ENCODE measurements at regions not wholly inside any gene's neighbourhood (a gene's known extent, or its start where the extent isn't known, plus 50 kb on each side); places are given as distances from the start of the nearest gene placed in this dataset.
"Not testable (repeated sequence)": the region's sequence is repeated elsewhere in the genome, so short reads cannot be mapped to it uniquely, and the experiment has no call there.

DNA sequence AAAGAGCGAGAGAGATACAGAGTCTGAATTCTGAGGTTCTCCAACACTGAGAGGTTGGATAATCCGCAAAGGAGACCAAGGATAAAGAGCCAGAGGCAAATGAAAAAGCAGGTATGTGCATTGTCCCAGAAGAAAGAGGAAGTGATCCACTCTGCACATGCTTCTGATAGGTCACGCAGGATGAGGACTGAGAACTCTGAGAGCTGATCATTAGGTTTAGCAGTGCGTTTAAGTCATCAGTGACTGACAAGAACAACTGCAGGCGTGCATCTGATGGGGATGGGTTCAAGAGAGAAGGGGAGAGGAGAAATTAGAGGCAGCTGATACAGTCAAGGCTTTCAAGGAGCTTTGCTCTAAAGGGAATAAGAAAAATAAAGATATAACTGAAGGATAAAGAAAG is 301.2 kb upstream of the SGK1 start:
- intact Hi-C loops (cut with micrococcal nuclease): no loop called here

DNA sequence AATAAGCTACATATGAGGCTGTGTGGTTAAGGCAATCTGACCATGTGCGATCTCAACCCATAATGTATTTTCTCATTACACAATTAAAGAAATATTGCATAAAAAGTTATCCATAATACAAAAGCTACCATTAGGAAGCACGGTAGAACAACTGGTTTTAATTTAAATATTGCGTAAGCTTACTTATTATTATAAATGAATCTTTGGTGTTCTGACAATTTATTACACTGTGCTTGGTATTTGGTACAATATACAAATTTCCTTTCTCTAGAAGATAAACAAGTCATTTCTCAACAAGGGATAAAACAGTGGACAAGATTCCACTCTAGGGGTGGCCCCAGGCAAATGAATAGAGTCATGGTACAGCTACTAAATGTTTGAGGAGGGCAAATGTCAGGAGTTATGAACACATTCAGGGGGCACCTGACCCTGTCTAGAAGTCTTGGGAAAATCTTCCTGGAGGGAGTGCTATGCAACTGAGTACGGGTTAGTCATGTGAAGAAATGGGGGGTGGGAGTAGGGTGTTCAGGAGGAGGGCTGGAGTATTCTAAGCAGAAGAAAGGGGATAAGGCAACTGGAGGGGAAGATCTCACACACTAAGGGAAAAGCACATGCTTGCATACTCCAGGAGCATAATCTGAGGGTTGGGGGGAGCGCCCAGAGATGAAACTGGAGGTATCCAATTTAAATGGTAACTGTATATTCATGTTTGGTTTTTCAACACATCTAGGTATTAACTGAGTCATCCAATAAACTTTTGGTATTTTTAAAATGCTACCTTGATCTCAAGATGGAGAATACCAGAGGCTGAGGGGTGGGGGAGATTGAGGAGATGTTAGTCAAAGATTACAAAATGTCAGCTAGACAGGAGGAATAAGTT is 296.9 kb upstream of the SGK1 start:
- intact Hi-C loops (cut with micrococcal nuclease): no loop called here

DNA sequence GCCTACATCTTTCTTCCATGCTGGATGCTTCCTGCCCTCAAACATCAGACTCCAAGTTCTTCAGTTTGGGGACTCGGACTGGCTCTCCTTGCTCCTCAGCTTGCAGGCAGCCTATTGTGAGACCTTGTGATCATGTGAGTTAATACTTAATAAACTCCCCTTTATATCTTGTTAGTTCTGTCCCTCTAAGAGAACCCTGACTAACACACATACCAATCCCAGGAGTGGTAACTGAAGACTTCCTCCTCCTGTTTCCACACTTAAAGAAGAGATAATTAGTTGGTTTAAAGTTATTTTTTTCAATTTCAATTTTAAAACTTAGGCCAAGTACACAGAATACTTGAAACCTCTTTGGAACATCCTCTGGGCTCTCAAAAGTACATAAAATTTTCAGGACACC is 294.2 kb upstream of the SGK1 start:
- intact Hi-C loops (cut with micrococcal nuclease): not testable (repeated sequence)

- intact Hi-C loops (cut with micrococcal nuclease): no loop called here
Measured at GRCh38 chr6:134610411-134610810, 292.5 kb upstream of the SGK1 start.

GRCh38 chr6:134609716-134610261 is 291.9 kb upstream of the SGK1 start:
- intact Hi-C loops (cut with micrococcal nuclease): no loop called here

GRCh38 chr6:134607411-134607810 is 289.5 kb upstream of the SGK1 start:
- intact Hi-C loops (cut with micrococcal nuclease): no loop called here

DNA sequence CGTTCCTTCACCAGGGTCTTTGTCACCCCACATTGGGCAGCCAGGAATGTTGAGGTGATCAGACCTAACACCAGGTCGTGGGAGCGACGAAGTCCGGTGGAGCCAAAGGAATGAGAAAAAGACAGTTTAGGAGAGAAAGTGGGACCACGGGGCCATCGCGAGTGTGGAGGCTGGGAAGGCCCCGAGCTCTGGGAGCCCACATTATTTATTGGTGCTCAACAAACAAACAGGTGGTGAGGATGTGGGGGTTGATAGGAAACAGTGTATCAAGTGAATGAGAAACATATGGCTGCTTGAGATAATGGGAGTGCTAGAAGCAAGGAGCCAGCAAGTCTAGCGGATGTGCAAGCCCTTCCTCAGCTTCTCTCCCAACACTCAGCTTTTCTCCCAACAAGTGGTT is 287.1 kb upstream of the SGK1 start:
- intact Hi-C loops (cut with micrococcal nuclease): no loop called here

- intact Hi-C loops (cut with micrococcal nuclease): no loop called here
Measured at GRCh38 chr6:134604014-134604676, 286.2 kb upstream of the SGK1 start.

DNA sequence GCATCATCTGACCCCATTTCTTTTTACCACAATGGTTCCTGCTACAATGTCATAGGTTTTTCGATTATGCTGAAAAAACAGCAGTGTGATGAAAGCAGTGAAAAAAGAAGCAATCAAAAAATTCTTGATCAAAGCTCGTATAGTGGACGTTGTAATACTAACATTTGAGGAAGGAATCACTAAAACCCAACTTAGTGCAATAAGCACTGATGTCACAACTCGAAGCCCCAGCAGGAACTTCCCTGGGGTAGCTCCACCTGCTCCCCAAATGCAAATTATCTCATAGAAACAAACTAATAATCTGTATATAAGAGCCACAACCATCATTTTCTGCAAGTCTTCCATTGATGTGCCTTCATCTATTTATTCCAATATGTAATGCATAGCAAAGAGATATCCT is 285.6 kb upstream of the SGK1 start:
- intact Hi-C loops (cut with micrococcal nuclease): no loop called here

DNA sequence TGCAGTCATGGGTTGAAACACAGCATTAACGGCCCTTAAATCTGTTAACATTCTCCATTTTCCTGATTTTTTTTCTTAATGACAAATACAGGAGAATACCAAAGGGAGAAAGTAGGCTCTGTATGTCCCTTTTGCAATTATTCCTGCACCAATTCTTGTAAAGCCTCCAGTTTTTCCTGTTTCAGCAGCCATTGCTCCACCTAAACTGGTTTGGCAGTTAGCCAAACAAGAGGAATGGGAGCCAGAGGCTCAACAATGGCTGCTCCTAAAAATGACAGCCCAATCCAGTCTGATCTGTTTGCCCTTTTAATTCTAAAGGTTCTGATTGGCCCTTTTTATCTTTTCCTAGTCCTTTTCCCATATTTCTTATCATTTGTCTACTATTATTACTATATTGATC is 284.2 kb upstream of the SGK1 start:
- intact Hi-C loops (cut with micrococcal nuclease): no loop called here

DNA sequence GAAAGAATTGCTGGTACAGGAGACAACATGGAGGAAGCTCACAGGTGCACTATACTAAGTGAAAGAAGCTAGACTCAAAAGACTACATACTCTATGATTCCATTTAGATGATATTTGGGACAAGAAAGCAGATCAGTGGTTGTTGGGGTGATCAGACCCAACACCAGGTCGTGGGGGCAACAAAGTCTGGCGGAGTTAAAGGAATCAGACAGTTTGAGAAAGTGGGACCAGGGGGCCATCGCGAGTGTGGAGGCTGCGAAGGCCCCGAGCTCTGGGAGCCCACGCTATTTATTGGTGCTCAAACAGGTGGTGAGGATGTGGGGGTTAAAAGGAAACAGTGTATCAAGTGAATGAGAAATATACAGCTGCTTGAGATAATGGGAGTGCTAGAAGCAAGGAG is 282.8 kb upstream of the SGK1 start:
- intact Hi-C loops (cut with micrococcal nuclease): no loop called here

DNA sequence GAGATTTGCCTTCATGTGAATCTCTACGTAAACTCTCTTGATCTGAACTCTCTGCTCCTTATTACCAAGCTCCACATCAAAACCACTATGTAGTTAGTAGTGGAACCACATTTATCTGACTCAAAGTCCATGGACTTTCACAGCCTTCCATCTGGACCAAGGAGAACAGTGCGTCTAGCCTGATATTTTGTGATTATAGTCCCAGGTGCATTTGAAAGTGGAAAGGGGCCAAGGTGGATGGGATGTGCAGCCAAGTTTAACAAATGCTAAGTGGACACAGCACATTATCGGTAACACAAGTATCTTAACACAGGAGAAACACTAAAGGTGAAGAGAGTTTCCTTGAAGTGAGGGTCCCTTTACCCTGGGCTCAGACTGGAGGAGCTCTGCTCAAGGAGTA is 281.2 kb upstream of the SGK1 start:
- intact Hi-C loops (cut with micrococcal nuclease): no loop called here

- intact Hi-C loops (cut with micrococcal nuclease): no loop called here
Measured at GRCh38 chr6:134596191-134596590, 278.3 kb upstream of the SGK1 start.

DNA sequence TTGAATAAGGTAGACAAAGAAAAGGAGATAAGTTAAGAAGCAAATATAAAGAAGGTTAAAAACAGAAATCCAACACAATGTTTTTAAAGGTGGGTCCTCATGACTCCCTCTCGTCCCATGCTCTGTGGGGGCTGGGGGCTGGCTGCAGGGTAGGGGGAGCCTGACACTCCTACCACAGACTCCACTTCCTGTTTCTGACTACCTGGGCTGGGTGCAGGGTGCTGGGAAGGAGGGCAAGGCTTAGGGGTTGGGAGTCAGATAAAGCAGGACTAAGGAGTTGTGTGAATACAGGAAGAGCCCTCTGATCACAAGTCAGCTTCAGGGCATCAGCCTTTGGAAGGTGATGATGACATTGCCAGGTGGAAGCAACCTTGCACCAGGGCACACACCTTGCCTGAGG is 277.0 kb upstream of the SGK1 start:
- intact Hi-C loops (cut with micrococcal nuclease): no loop called here

DNA sequence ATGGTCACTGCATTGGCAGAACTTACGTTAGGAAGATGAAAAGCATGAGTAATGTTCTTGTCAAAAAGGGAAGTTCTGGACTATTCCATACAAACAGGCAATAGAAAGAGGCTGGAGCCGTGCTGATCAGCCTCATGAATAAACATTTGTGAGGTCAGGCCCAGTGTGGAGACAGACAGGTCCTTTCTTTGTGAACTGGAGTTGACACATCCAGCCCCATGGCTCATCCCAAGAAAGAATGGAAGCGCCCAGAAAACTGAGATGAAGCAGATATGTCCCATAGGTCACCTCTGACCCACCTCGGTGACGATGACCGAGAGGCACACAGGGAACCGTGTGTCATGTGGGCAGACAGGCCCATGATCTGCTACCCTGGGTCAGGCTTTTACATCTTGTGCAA is 276.0 kb upstream of the SGK1 start:
- intact Hi-C loops (cut with micrococcal nuclease): no loop called here

- intact Hi-C loops (cut with micrococcal nuclease): no loop called here
Measured at GRCh38 chr6:134593442-134593841, 275.5 kb upstream of the SGK1 start.

DNA sequence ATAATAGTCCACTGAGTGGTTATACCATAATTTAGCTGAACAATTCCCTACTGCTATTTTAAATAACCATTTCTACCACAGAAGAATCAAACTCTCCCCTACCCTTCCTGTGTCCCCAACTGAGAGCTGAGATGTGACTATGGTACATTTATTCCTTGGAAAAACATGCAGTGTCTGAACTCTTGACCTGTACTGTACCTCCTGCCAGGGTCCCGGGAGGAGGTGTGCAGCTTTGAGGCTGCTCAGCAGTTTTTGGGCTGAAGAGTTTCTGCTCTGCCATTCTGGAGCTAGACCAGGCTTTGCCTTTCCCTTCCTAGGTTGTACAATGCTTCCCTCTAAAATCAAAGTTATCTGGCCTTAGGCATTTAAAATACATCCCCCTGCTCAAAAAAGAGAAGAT is 275.1 kb upstream of the SGK1 start:
- intact Hi-C loops (cut with micrococcal nuclease): no loop called here

GRCh38 chr6:134590449-134590848 is 272.5 kb upstream of the SGK1 start:
- intact Hi-C loops (cut with micrococcal nuclease): no loop called here

DNA sequence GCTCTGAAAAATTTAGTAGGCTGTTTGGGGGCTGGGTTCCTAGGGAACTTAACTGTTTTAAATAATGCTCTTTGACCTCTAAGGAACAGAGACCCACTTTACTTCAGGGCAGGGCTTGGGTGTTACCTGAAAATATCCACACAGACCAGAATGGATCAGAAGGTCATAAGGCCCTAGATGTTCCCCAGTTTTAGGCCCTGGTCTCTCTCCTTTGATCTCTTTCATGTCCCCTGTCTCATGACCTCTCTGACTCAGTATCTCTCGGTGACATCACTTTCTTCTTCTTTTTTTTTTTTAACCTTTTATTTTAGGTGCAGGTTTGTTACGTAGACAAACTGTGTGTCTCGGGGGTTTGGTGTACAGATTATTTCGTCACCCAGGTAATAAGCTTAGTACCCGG is 272.1 kb upstream of the SGK1 start:
- intact Hi-C loops (cut with micrococcal nuclease): no loop called here

GRCh38 chr6:134589512-134589911 is 271.6 kb upstream of the SGK1 start:
- intact Hi-C loops (cut with micrococcal nuclease): no loop called here

DNA sequence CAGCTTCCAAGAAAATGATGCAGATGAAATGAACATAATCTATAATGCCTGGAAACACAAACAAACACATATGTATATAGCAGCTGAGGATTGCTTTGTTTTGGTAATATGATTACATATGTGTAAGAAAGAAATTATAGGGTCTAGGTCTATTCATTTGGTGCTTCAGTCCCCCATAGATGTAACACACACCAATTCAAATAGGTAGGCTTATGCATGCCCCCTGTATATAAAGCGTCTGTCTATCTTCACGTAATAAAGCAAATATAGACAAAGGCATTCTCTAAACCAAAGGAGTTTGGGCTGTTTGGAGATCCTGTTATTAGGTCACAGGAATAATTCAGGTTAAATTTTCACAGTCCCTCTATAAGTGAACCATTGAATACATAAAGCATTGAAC is 270.4 kb upstream of the SGK1 start:
- intact Hi-C loops (cut with micrococcal nuclease): no loop called here

GRCh38 chr6:134585517-134585873 is 267.6 kb upstream of the SGK1 start:
- intact Hi-C loops (cut with micrococcal nuclease): no loop called here
